Esophagus muscularis mucosa (tissue), 4 donors: ENCODE measurements at regions not wholly inside any gene's neighbourhood (a gene's known extent, or its start where the extent isn't known, plus 50 kb on each side); places are given as distances from the start of the nearest gene placed in this dataset.

Source experiments
- DNase-seq: peaks from one replicate; pipeline ENCODE4 v3.0.0-alpha.2; 2017; ENCODE audit errors: extremely low spot score
- H3K27ac ChIP-seq, 4 donors: fragments of 200-600 bp; sonication (generic); replicated peaks in 1 of 4; 1 replicate in 3 of 4; 2 replicates in 1 of 4; pipeline ENCODE4 v1.5.1; 2016 to 2019; ENCODE audit warnings: mild to moderate bottlenecking in 1 of 4
- H3K27me3 ChIP-seq, 4 donors: fragments of 200-600 bp; sonication (generic); one replicate each; pipeline versions ENCODE4 v1.5.1 to v1.6.0; 2016 to 2019
- H3K36me3 ChIP-seq, 4 donors: fragments of 200-600 bp; sonication (generic); one replicate each; pipeline ENCODE4 v1.5.1; 2016 to 2019
- H3K4me1 ChIP-seq, 4 donors: fragments of 200-600 bp; sonication (generic); one replicate each; pipeline ENCODE4 v1.5.1; 2016 to 2019
- H3K4me3 ChIP-seq, 4 donors: fragments of 200-600 bp; sonication (generic); 1 replicate in 2 of 4; 2 replicates in 2 of 4; pipeline ENCODE4 v1.5.1; 2016 to 2019; ENCODE audit warnings: mild to moderate bottlenecking in 4 of 4, moderate library complexity in 1 of 4
- H3K9me3 ChIP-seq, 4 donors: fragments of 200-600 bp; sonication (generic); 1 replicate in 3 of 4; 2 replicates in 1 of 4; pipeline ENCODE4 v1.5.1; 2016 to 2019
- CTCF ChIP-seq, 3 experiments: fragments of 200-600 bp in 2 of 3; fragments of 450-650 bp in 1 of 3; sonication (generic) in 2 of 3; IDR thresholded peaks; one replicate each; pipeline ENCODE4 v1.5.1; 2017 to 2019; ENCODE audit warnings: antibody characterized with exemption in 3 of 3, mild to moderate bottlenecking in 2 of 3, moderate library complexity in 1 of 3
- EP300 ChIP-seq: sonication (generic); formaldehyde crosslinking; IDR thresholded peaks from one replicate; pipeline ENCODE4 v1.6.1; 2017; ENCODE audit warnings: antibody characterized with exemption
- POLR2A ChIP-seq: fragments of 450-650 bp; IDR thresholded peaks from one replicate; pipeline ENCODE4 v1.6.1; 2017; ENCODE audit warnings: antibody characterized with exemption, moderate library complexity, mild to moderate bottlenecking, low read depth
- POLR2AphosphoS5 ChIP-seq, 2 donors: sonication (generic); formaldehyde crosslinking; IDR thresholded peaks; one replicate each; pipeline ENCODE4 v1.6.1; 2017; ENCODE audit warnings: antibody characterized with exemption in 2 of 2
- WGBS: methylation state at CpG from one replicate; pipeline ENCODE4 v1.1.5; 2018; 5-methylcytosine and 5-hydroxymethylcytosine counted together
- intact Hi-C: fragments of 100-400 bp; cut with DNase I; formaldehyde crosslinking; loops from one replicate; pipeline ENCODE4 v1.15.1; 2023

DNA sequence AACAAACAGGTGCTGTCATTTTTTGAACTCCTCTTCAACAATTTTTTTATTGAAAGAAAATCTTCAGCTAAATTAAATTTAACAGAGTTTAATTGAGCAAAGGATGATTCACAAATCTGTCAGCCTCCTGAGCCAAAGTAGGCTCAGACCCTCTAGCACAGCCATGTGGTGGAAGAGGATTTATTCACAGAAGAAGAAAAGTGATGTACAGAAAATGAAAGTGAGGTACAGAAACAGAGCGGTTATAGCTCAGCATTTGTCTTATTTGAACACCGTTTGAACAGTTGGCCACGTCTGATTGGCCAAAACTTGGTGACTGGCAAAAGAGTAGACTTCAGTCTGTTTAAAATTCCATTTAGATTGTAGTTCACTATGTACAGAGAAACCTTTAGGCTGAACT lies 217.3 kb downstream of the SPANXN1 start:
- 64% methylated on average over 3 of the region's 3 CpGs for WGBS
- Histone ChIP-seq H3K27ac (no peak overlapping the region), H3K9me3 (no peaks in the 10 kb centered on the region), H3K4me1 (no peaks in the 10 kb centered on the region), H3K36me3 (no peaks in the 10 kb centered on the region), H3K27me3 (no peaks in the 10 kb centered on the region), H3K4me3 (no peak overlapping the region)
- DNase-seq: no peak
- TF ChIP-seq POLR2AphosphoS5 (IDR thresholded peaks at IDR 0.05) (no peak), EP300 (no peak), CTCF (IDR thresholded peaks at IDR 0.05) (no peak), POLR2A (no peak)
- intact Hi-C loops: no loop called here

- H3K4me1 ChIP-seq: no peaks in the 10 kb centered on the region
- DNase-seq: no peak
- no peaks in the 10 kb centered on the region for H3K9me3 ChIP-seq
- no peak overlapping the region for H3K27ac ChIP-seq
- H3K36me3 ChIP-seq: no peaks in the 10 kb centered on the region
- no peaks in the 10 kb centered on the region for H3K27me3 ChIP-seq
- no peak overlapping the region for H3K4me3 ChIP-seq
- TF ChIP-seq EP300 (no peak), POLR2A (no peak), CTCF (IDR thresholded peaks at IDR 0.05) (no peak), POLR2AphosphoS5 (IDR thresholded peaks at IDR 0.05) (no peak)
- 67% methylated on average over 7 of the region's 7 CpGs for WGBS
- intact Hi-C loops: no loop called here
Measured at GRCh38 chrX:145475725-145476124, 228.4 kb downstream of the SPANXN1 start.

DNA sequence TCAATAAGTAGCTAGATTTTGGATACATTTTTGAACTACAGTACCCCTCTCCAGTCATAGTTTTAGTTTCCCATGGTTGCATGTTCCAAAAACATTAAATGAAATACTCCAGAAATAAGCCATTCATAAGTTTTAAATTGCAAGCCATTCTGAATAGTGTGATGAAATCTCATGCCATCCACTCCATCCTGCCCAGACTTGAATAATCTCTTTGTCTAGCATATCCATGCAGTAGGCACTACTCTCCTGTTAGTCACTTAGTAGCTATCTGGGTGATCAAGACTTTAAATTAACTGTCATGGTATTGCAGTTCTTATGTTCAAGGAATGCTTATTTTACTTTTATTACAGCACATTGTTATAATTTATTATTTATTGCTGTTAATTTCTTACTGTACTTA lies 237.4 kb downstream of the SPANXN1 start:
- Histone ChIP-seq H3K4me1 (no peaks in the 10 kb centered on the region), H3K4me3 (no peak overlapping the region), H3K36me3 (no peaks in the 10 kb centered on the region), H3K27ac (no peak overlapping the region), H3K9me3 (no peaks in the 10 kb centered on the region), H3K27me3 (no peaks in the 10 kb centered on the region)
- DNase-seq: no peak
- TF ChIP-seq CTCF (IDR thresholded peaks at IDR 0.05) (no peak), POLR2AphosphoS5 (IDR thresholded peaks at IDR 0.05) (no peak), EP300 (no peak), POLR2A (no peak)
- intact Hi-C loops: no loop called here

DNA sequence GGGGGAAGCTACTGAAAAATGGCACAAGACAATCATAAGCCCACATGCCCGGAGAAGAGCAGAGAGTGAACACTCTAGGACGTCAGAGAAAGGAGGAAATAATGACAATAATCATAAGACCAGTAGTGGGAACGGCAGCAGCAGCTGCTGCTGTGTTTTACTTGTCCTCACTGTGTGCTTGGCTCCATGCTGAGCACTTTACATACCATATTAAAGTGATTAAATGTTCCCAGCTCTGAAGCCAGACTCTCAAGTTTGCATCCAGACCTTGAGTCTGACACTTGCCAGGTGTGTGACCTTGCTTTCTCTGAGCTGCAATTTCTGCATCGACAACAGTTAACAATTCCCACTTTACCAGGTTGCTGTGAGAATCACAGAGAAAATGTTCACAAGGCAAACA lies 255.4 kb downstream of the SPANXN1 start:
- WGBS: 40% methylated on average over 4 of the region's 4 CpGs
- Histone ChIP-seq H3K4me3 (no peak overlapping the region), H3K36me3 (no peaks in the 10 kb centered on the region), H3K9me3 (no peaks in the 10 kb centered on the region), H3K27ac (no peak overlapping the region), H3K4me1 (no peaks in the 10 kb centered on the region), H3K27me3 (no peaks in the 10 kb centered on the region)
- TF ChIP-seq POLR2AphosphoS5 (IDR thresholded peaks at IDR 0.05): no peak
- TF ChIP-seq CTCF (IDR thresholded peaks at IDR 0.05): no peak
- TF ChIP-seq EP300: no peak
- DNase-seq: no peak
- intact Hi-C loops: no loop called here

DNA sequence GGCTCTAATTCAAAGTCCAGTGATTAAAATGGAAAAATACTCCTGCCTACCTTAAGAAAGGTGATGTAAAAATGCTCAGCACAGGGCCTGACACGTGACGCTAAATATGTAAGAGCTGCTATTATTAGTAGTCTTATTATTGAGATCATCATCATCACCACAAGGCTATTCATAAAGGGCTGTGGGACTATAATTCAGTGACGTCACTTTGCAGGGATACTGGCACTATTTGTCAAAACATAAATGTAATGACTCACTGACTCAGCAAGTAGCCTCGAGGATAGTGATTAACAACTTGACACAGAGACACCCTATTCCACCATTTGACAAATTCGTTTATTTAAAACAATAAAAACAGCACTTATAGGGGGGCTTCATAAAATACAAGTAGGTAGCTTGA lies 258.9 kb downstream of the SPANXN1 start:
- DNase-seq: no peak
- TF ChIP-seq POLR2AphosphoS5 (IDR thresholded peaks at IDR 0.05): no peak
- TF ChIP-seq POLR2A: no peak
- TF ChIP-seq EP300: no peak
- TF ChIP-seq CTCF (IDR thresholded peaks at IDR 0.05): no peak
- Histone ChIP-seq H3K4me1 (no peaks in the 10 kb centered on the region), H3K36me3 (no peaks in the 10 kb centered on the region), H3K9me3 (peaks cover 0 to 14% (median 0%) of the 10 kb centered on the region in 4 donors), H3K27me3 (no peaks in the 10 kb centered on the region), H3K4me3 (no peak overlapping the region), H3K27ac (no peak overlapping the region)
- WGBS: 70% methylated on average over 5 of the region's 5 CpGs
- intact Hi-C loops: no loop called here
